Left lung (tissue), 4 donors: ENCODE measurements at regions not wholly inside any gene's neighbourhood (a gene's known extent, or its start where the extent isn't known, plus 50 kb on each side); places are given as distances from the start of the nearest gene placed in this dataset.

Source experiments
- ATAC-seq: fragments of 200-7000 bp; cut with Tn5 transposase; one replicate; pipeline ENCODE4 v1.9.1; 2020; ENCODE audit warnings: moderate library complexity
- DNase-seq, 4 donors: peaks; one replicate each; pipeline ENCODE4 v3.0.0-alpha.2; 2013 to 2020
- H3K27ac ChIP-seq, 2 donors: fragments of 200-600 bp; sonication (generic) in 1 of 2; one replicate each; pipeline versions ENCODE4 v1.5.0 to v1.8.0; 2020 to 2021
- H3K27me3 ChIP-seq, 2 donors: fragments of 200-600 bp; sonication (generic) in 1 of 2; one replicate each; pipeline versions ENCODE4 v1.5.0 to v1.8.0; 2020 to 2021
- H3K36me3 ChIP-seq, 2 donors: fragments of 200-600 bp; sonication (generic) in 1 of 2; one replicate each; pipeline versions ENCODE4 v1.5.0 to v1.8.0; 2020 to 2021
- H3K4me1 ChIP-seq, 2 donors: fragments of 200-600 bp; one replicate each; pipeline ENCODE4 v1.8.0; 2021
- H3K4me3 ChIP-seq, 2 donors: fragments of 200-600 bp; sonication (generic) in 1 of 2; one replicate each; pipeline versions ENCODE4 v1.5.0 to v1.8.0; 2020 to 2021; ENCODE audit warnings: mild to moderate bottlenecking in 1 of 2
- H3K9me3 ChIP-seq, 2 donors: fragments of 200-600 bp; sonication (generic) in 1 of 2; one replicate each; pipeline versions ENCODE4 v1.5.0 to v1.8.0; 2020 to 2021
- CTCF ChIP-seq, 2 donors: fragments of 200-600 bp; sonication (generic) in 1 of 2; IDR thresholded peaks; one replicate each; pipeline versions ENCODE4 v1.5.0 to v1.8.0; 2021; ENCODE audit warnings: antibody characterized with exemption in 2 of 2
- intact Hi-C, 2 donors: fragments of 100-400 bp; cut with DNase I; formaldehyde crosslinking; loops; one replicate each; pipeline versions ENCODE4 v1.11.2 to v1.14.2; 2022
- donor health status: DM: no; HTN: yes; CAD: no.
- donor health status: DM: no; HTN: no; CAD: no.

DNA sequence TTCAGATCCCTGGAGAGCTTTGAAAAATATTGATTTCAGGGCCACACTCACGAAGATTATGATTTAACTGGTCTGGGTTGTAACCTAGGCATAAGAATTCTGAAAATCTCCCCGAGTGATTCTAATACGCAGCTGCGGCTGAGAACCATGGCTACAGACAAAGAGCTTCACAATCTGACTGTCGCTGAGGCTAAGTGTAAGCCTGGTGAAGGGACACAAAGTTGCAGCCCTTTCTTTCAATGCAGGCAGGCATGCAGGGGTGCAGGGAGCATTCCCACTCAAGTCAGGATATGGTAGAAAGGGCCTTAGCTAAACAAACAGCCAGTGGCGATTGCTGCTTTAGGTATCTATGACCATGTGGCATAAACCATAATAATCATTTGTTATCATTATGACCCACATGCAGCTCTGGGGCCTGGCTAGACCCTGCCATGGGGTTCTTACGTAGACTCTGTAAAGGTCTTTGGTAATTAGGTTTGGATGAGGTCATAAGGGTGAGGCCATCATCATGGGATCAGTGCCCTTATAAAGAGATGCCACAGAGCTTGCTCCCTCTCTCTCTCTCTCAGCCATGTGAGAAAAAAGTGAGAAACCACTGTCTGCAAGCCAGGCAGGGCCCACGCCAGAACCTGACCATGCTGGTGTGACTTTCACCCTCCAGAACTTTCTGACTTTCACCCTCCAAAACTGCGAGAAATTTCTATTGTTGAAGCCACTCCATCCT, 88.4 kb upstream of the LANCL2 start:
- H3K27me3 ChIP-seq: no peaks in the 10 kb centered on the region
- no peak for TF ChIP-seq CTCF (IDR thresholded peaks at IDR 0.05)
- ATAC-seq (no peak), DNase-seq (no peak)
- H3K4me3 ChIP-seq: no peak overlapping the region
- no peaks in the 10 kb centered on the region for H3K36me3 ChIP-seq
- intact Hi-C loops: loop anchor here in 1 of 2 donors (10.0 kb wide), 2 partner anchors 138 to 318 kb away; no protein-coding TSS in a partner anchor
- no peaks in the 10 kb centered on the region for H3K9me3 ChIP-seq
- no peaks in the 10 kb centered on the region for H3K4me1 ChIP-seq
- no peak overlapping the region for H3K27ac ChIP-seq

DNA sequence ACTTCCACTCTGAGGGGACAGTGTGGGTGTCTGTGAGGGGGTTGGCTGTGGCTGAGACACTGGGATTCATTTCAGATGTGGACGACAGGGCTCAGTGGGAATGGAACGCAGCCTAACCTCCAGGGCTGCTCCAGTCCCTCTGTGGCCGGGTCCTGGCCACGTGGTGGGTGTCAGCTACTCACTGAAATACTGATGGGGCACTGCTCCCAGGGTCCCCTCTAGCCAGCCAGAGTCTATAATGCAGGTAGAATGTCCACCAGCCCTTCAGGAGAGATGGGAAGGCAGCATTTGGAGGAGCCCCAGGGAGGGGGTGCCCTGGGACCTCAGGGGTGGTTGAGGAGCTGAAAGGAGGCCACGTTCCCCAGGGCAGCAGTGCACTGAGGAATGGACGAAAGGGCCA, 87.2 kb upstream of the LANCL2 start:
- no peak for DNase-seq
- no peaks in the 10 kb centered on the region for H3K9me3 ChIP-seq
- H3K27me3 ChIP-seq: no peaks in the 10 kb centered on the region
- no peak overlapping the region for H3K4me3 ChIP-seq
- ATAC-seq: no peak
- no peaks in the 10 kb centered on the region for H3K4me1 ChIP-seq
- TF ChIP-seq CTCF (IDR thresholded peaks at IDR 0.05): no peak
- no peak overlapping the region for H3K27ac ChIP-seq
- H3K36me3 ChIP-seq: no peaks in the 10 kb centered on the region
- intact Hi-C loops: loop anchor here in 1 of 2 donors (10.0 kb wide), 2 partner anchors 137 to 317 kb away; no protein-coding TSS in a partner anchor

GRCh38 chr7:55278321-55278720, 86.8 kb upstream of the LANCL2 start:
- ATAC-seq (no peak), DNase-seq (no peak)
- Histone ChIP-seq H3K4me1 (no peaks in the 10 kb centered on the region), H3K27me3 (no peaks in the 10 kb centered on the region), H3K9me3 (no peaks in the 10 kb centered on the region), H3K36me3 (no peaks in the 10 kb centered on the region), H3K4me3 (no peak overlapping the region), H3K27ac (no peak overlapping the region)
- intact Hi-C loops: loop anchor here in 1 of 2 donors (10.0 kb wide), 2 partner anchors 136 to 316 kb away; no protein-coding TSS in a partner anchor
- no peak for TF ChIP-seq CTCF (IDR thresholded peaks at IDR 0.05)

- no peak for TF ChIP-seq CTCF (IDR thresholded peaks at IDR 0.05)
- H3K4me3 ChIP-seq: no peak overlapping the region
- H3K27ac ChIP-seq: no peak overlapping the region
- ATAC-seq (no peak), DNase-seq (no peak)
- no peaks in the 10 kb centered on the region for H3K9me3 ChIP-seq
- H3K27me3 ChIP-seq: no peaks in the 10 kb centered on the region
- intact Hi-C loops: loop anchor here in 1 of 2 donors (10.0 kb wide), 2 partner anchors 136 to 316 kb away; no protein-coding TSS in a partner anchor
- no peaks in the 10 kb centered on the region for H3K36me3 ChIP-seq
- no peaks in the 10 kb centered on the region for H3K4me1 ChIP-seq
Observed at GRCh38 chr7:55279080-55279845, 85.9 kb upstream of the LANCL2 start.

DNA sequence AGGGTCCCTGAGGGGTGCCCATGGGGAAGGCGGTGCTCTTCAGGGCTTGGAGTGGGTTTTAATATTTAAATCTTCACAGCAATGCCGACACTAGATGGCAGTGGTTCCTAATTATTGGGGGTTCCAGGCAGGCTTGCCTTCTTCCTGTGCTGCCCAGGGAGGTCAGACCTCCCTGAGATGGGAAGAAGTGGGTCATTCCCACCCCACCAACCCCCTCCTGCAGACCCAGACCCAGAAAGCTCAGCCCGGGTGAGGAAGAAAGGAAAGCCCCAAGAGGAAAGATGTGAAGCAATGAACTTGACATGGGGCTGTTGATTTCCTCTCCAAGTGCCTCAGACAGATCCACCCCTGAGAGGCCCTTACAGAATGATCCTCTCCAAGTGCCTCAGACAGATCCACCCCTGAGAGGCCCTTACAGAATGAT, 85.1 kb upstream of the LANCL2 start:
- Histone ChIP-seq H3K4me1 (no peaks in the 10 kb centered on the region), H3K27me3 (peaks cover 0 to 3% of the 10 kb centered on the region in 2 donors), H3K9me3 (no peaks in the 10 kb centered on the region), H3K27ac (no peak overlapping the region), H3K4me3 (no peak overlapping the region), H3K36me3 (no peaks in the 10 kb centered on the region)
- ATAC-seq (peak; percentile 93), DNase-seq (peak in 2 of 4 donors; percentile 64 to 83)
- TF ChIP-seq CTCF (IDR thresholded peaks at IDR 0.05): peak in 1 of 2 donors; percentile 50
- intact Hi-C loops: no loop called here
